A549 (cell line): ENCODE measurements at regions not wholly inside any gene's neighbourhood (a gene's known extent, or its start where the extent isn't known, plus 50 kb on each side); places are given as distances from the start of the nearest gene placed in this dataset.

ENCODE experiments used
- ATAC-seq, 2 experiments: fragments of 200-7000 bp in 1 of 2; fragments of >200 bp in 1 of 2; cut with Nextera tagmentation in 1 of 2; cut with Tn5 transposase in 1 of 2; 3 replicates each; pipeline versions ENCODE4 v1.8.0 to v1.9.1; 2018 to 2020; ENCODE audit warnings: mild to moderate bottlenecking in 1 of 2, moderate library complexity in 1 of 2
- CTCF ChIA-PET: fragments of 300-600 bp; sonication (Branson Sonifier 250); formaldehyde crosslinking; extraction: SDS; loops from one replicate; lab custom pipeline; 2021; ENCODE audit warnings: antibody characterized with exemption, inconsistent platforms; lab: Yijun Ruan, JAX
- POLR2A ChIA-PET: fragments of 350-600 bp; formaldehyde crosslinking; extraction: SDS; loops from one replicate; lab custom pipeline; 2021; ENCODE audit warnings: antibody characterized with exemption, inconsistent platforms; lab: Yijun Ruan, JAX
- DNase-seq, 2 experiments: peaks; one replicate each; pipeline versions ENCODE4 v3.0.0 to v3.0.0-alpha.2; 2011 to 2016; ENCODE audit warnings: low read depth in 1 of 2, low spot score in 1 of 2
- FAIRE-seq: peaks from 2 replicates; lab custom pipeline; 2011; peaks lifted over from hg19 to GRCh38; lab: Jason Lieb, UNC
- H3K27ac ChIP-seq, 2 experiments: fragments of >200 bp; sonication (Bioruptor Twin); formaldehyde crosslinking; 3 replicates each; pipeline ENCODE4 v1.5.1; 2016 to 2017
- H3K4me1 ChIP-seq: fragments of >200 bp; sonication (Bioruptor Twin); formaldehyde crosslinking; 3 replicates; pipeline ENCODE4 v1.6.1; 2016
- H3K4me2 ChIP-seq: fragments of >200 bp; sonication (Bioruptor Twin); formaldehyde crosslinking; 3 replicates; pipeline ENCODE4 v1.6.1; 2016
- H3K4me3 ChIP-seq: fragments of >200 bp; sonication (Bioruptor Twin); formaldehyde crosslinking; 3 replicates; pipeline ENCODE4 v1.5.1; 2016
- H3K9me3 ChIP-seq: fragments of >200 bp; sonication (Bioruptor Twin); formaldehyde crosslinking; 3 replicates; pipeline ENCODE4 v1.6.1; 2016
- CEBPB ChIP-seq, 2 experiments: fragments of >200 bp in 1 of 2; sonication (Bioruptor Twin) in 1 of 2; formaldehyde crosslinking in 1 of 2; IDR thresholded peaks; 2 replicates each; pipeline ENCODE4 v1.6.1; 2012 to 2016
- CHD4 ChIP-seq: fragments of 200-600 bp; sonication (generic); IDR thresholded peaks from 2 replicates; pipeline ENCODE4 v1.6.1; 2016; ENCODE audit warnings: antibody characterized with exemption, mild to moderate bottlenecking, borderline replicate concordance
- E2F6 ChIP-seq: IDR thresholded peaks from 2 replicates; pipeline ENCODE4 v1.6.1; 2012; ENCODE audit warnings: low read depth, borderline replicate concordance
- EP300 ChIP-seq, 2 experiments: fragments of >200 bp; sonication (Bioruptor Twin); formaldehyde crosslinking; IDR thresholded peaks; 2 replicates in 1 of 2; 3 replicates in 1 of 2; pipeline ENCODE4 v1.6.1; 2016 to 2017
- FOSB ChIP-seq: fragments of 250-450 bp; sonication (Bioruptor Pico); IDR thresholded peaks from 2 replicates; pipeline ENCODE4 v1.5.0; 2020; ENCODE audit warnings: mild to moderate bottlenecking, moderate library complexity
- FOSL2 ChIP-seq, 2 experiments: fragments of 450-650 bp in 1 of 2; fragments of >200 bp in 1 of 2; sonication (Bioruptor Twin) in 1 of 2; formaldehyde crosslinking; IDR thresholded peaks; 2 replicates each; pipeline versions ENCODE4 v1.5.0 to v1.6.1; 2016 to 2020; ENCODE audit warnings: mild to moderate bottlenecking in 1 of 2, moderate library complexity in 1 of 2
- FOXS1 ChIP-seq: fragments of 250-450 bp; sonication (Bioruptor Pico); IDR thresholded peaks from 2 replicates; pipeline ENCODE4 v1.5.0; 2020; ENCODE audit warnings: mild to moderate bottlenecking, moderate library complexity
- GATA3 ChIP-seq: IDR thresholded peaks from 2 replicates; pipeline ENCODE4 v1.6.1; 2012; ENCODE audit warnings: borderline replicate concordance
- HES2 ChIP-seq: fragments of >200 bp; sonication (Bioruptor Twin); formaldehyde crosslinking; IDR thresholded peaks from 2 replicates; pipeline ENCODE4 v1.6.1; 2016
- HEYL ChIP-seq: fragments of 250-450 bp; sonication (Bioruptor Pico); IDR thresholded peaks from 2 replicates; pipeline ENCODE4 v1.8.0; 2021; ENCODE audit warnings: mild to moderate bottlenecking, moderate library complexity
- HOXB13 ChIP-seq: fragments of 250-450 bp; sonication (Bioruptor Pico); IDR thresholded peaks from 2 replicates; pipeline ENCODE4 v1.5.0; 2020; ENCODE audit warnings: low read depth, mild to moderate bottlenecking, moderate library complexity
- HOXB5 ChIP-seq: fragments of 250-450 bp; sonication (Bioruptor Pico); IDR thresholded peaks from 2 replicates; pipeline ENCODE4 v1.5.0; 2020; ENCODE audit warnings: mild to moderate bottlenecking, moderate library complexity
- JUNB ChIP-seq: fragments of >200 bp; sonication (Bioruptor Twin); formaldehyde crosslinking; IDR thresholded peaks from 2 replicates; pipeline ENCODE4 v1.6.1; 2016
- KDM1A ChIP-seq: fragments of 200-600 bp; sonication (generic); IDR thresholded peaks from 2 replicates; pipeline ENCODE4 v1.6.1; 2016; ENCODE audit warnings: low read depth, mild to moderate bottlenecking
- MAX ChIP-seq: IDR thresholded peaks from 2 replicates; pipeline ENCODE4 v1.6.1; 2012
- NFE2L2 ChIP-seq: fragments of 150-350 bp; conservative IDR thresholded peaks from 2 replicates; pipeline ENCODE4 v1.6.1; 2014; ENCODE audit warnings: low read length
- NR3C1 ChIP-seq: fragments of >200 bp; sonication (Bioruptor Twin); formaldehyde crosslinking; IDR thresholded peaks from 3 replicates; pipeline ENCODE4 v1.6.1; 2017
- RCOR1 ChIP-seq: fragments of 150-350 bp; IDR thresholded peaks from 2 replicates; pipeline ENCODE4 v1.6.1; 2014; ENCODE audit warnings: antibody characterized with exemption, low read length, low read depth
- RNF2 ChIP-seq: fragments of 200-600 bp; sonication (generic); IDR thresholded peaks from 2 replicates; pipeline ENCODE4 v1.6.1; 2016; ENCODE audit warnings: low read depth, mild to moderate bottlenecking, antibody characterized with exemption, moderate library complexity, borderline replicate concordance
- SREBF2 ChIP-seq: fragments of 450-650 bp; IDR thresholded peaks from 2 replicates; pipeline ENCODE4 v1.6.1; 2014; ENCODE audit warnings: mild to moderate bottlenecking, moderate library complexity
- TFCP2L1 ChIP-seq: fragments of 250-450 bp; sonication (Bioruptor Pico); IDR thresholded peaks from 2 replicates; pipeline ENCODE4 v1.5.0; 2021; ENCODE audit warnings: mild to moderate bottlenecking
- ZC3H11A ChIP-seq: fragments of 450-650 bp; IDR thresholded peaks from 2 replicates; pipeline ENCODE4 v1.6.1; 2014; ENCODE audit warnings: antibody characterized with exemption, mild to moderate bottlenecking
- ZFP36 ChIP-seq: fragments of 450-650 bp; IDR thresholded peaks from 2 replicates; pipeline ENCODE4 v1.6.1; 2014; ENCODE audit warnings: borderline replicate concordance; ENCODE audit not compliant: partially characterized antibody
- ZSCAN20 ChIP-seq: fragments of 250-450 bp; sonication (Bioruptor Pico); IDR thresholded peaks from 2 replicates; pipeline ENCODE4 v1.8.0; 2022; ENCODE audit warnings: mild to moderate bottlenecking, moderate library complexity
- WGBS: methylation state at CpG from one replicate; pipeline ENCODE4 v1.1.6; 2017; ENCODE audit errors: missing lambda C conversion rate; 5-methylcytosine and 5-hydroxymethylcytosine counted together

GRCh38 chr9:29290516-29290915 is 1717.2 kb upstream of the C9orf72 start:
- POLR2A ChIA-PET, result no interaction called here
- Histone ChIP-seq H3K4me1 (no peaks in the 10 kb centered on the region), H3K4me3 (no peak overlapping the region), H3K9me3 (peaks cover 3% of the 10 kb centered on the region; the same call in 1 of the 3 replicates), H3K27ac (no peak overlapping the region), H3K4me2 (no peak overlapping the region)
- no peak for TF ChIP-seq SREBF2
- TF ChIP-seq FOSB (CRISPR knock-in tag), result no peak
- TF ChIP-seq FOXS1 (CRISPR knock-in tag), result no peak
- TF ChIP-seq EP300 (IDR thresholded peaks at IDR 0.05), result no peak
- no peak for TF ChIP-seq E2F6
- TF ChIP-seq CEBPB (IDR thresholded peaks at IDR 0.05), result no peak
- no peak for TF ChIP-seq TFCP2L1 (CRISPR knock-in tag)
- TF ChIP-seq HOXB5, result no peak
- no peak for TF ChIP-seq KDM1A
- no peak for TF ChIP-seq HEYL (CRISPR knock-in tag)
- no peak for TF ChIP-seq HES2
- TF ChIP-seq GATA3, result no peak
- no peak for TF ChIP-seq CHD4
- no peak for TF ChIP-seq NR3C1
- TF ChIP-seq RNF2, result no peak
- no peak for TF ChIP-seq HOXB13
- no peak for TF ChIP-seq ZFP36
- DNase-seq, result no peak
- 25% methylated on average over 1 of the region's 1 CpG for WGBS
- FAIRE-seq, result no peak
- CTCF ChIA-PET, result no interaction called here
- ATAC-seq, result no peak

GRCh38 chr9:29297592-29297991 is 1724.3 kb upstream of the C9orf72 start:
- CTCF ChIA-PET, result no interaction called here
- ATAC-seq, result no peak

GRCh38 chr9:29311221-29311620 is 1737.9 kb upstream of the C9orf72 start:
- Histone ChIP-seq H3K27ac (peak overlapping the region in 1 of 2 experiments; percentile 60; a peak in 1 of 6 replicates), H3K9me3 (no peaks in the 10 kb centered on the region), H3K4me2 (peak overlapping the region; percentile 54), H3K4me3 (no peak overlapping the region), H3K4me1 (peaks cover 15% of the 10 kb centered on the region; the same call in 2 of the 3 replicates)
- peak; percentile 68 for FAIRE-seq
- CTCF ChIA-PET, result no interaction called here
- TF ChIP-seq JUNB (peak; percentile 40; the same call in 1 of the 2 replicates), RCOR1 (no peak), FOSL2 (IDR thresholded peaks at IDR 0.05) (peak; percentile 41; the same call in 1 of the 2 replicates), FOSL2 (CRISPR knock-in tag; IDR thresholded peaks at IDR 0.05) (no peak), GATA3 (peak; percentile 40; the same call in 1 of the 2 replicates)
- POLR2A ChIA-PET, result no interaction called here
- ATAC-seq, result peak; percentile 82 to 89
- WGBS, result 1% methylated on average over 3 of the region's 3 CpGs
- peak; percentile 16 to 30 for DNase-seq

More at GRCh38 chr9:29297592-29297991, 1724.3 kb upstream of the C9orf72 start:
- FAIRE-seq, result no peak
- Histone ChIP-seq H3K4me2 (no peak overlapping the region), H3K9me3 (peaks cover 3% of the 10 kb centered on the region; the same call in 1 of the 3 replicates), H3K4me3 (no peak overlapping the region)
- 23% methylated on average over 2 of the region's 2 CpGs for WGBS
- TF ChIP-seq NFE2L2 (no peak), ZSCAN20 (CRISPR knock-in tag) (no peak), ZFP36 (no peak)
- TF ChIP-seq, all 56 proteins: peak for 0
- no peak for DNase-seq
- POLR2A ChIA-PET, result no interaction called here
- no peaks in the 10 kb centered on the region for H3K4me1 ChIP-seq
- H3K27ac ChIP-seq, result no peak overlapping the region

GRCh38 chr9:29312327-29312726 is 1739.0 kb upstream of the C9orf72 start:
- CTCF ChIA-PET, result no interaction called here
- no peak for ATAC-seq
- peaks cover 15% of the 10 kb centered on the region; the same call in 2 of the 3 replicates for H3K4me1 ChIP-seq
- 89% methylated on average over 3 of the region's 3 CpGs for WGBS
- H3K4me3 ChIP-seq, result no peak overlapping the region
- no peaks in the 10 kb centered on the region for H3K9me3 ChIP-seq
- TF ChIP-seq MAX (no peak), ZC3H11A (peak; percentile 81)
- peak overlapping the region in 1 of 2 experiments; percentile 60; a peak in 1 of 6 replicates for H3K27ac ChIP-seq
- no peak for DNase-seq
- no peak overlapping the region for H3K4me2 ChIP-seq
- FAIRE-seq, result no peak
- POLR2A ChIA-PET, result no interaction called here
